GM23338 (cell line): ENCODE measurements at regions not wholly inside any gene's neighbourhood (a gene's known extent, or its start where the extent isn't known, plus 50 kb on each side); places are given as distances from the start of the nearest gene placed in this dataset.

ENCODE experiments used
- ATAC-seq: fragments of 200-7000 bp; cut with Tn5 transposase; 3 replicates; pipeline ENCODE4 v1.9.1; 2020
- DNase-seq: peaks from one replicate; pipeline ENCODE4 v3.0.0-alpha.2; 2015; ENCODE audit warnings: low spot score
- H2AFZ ChIP-seq: fragments of 200-600 bp; sonication (generic); 2 replicates; pipeline ENCODE4 v1.8.0; 2016; ENCODE audit warnings: antibody characterized with exemption, mild to moderate bottlenecking, moderate library complexity
- H3F3A ChIP-seq: fragments of 200-600 bp; sonication (generic); replicated peaks from 2 replicates; pipeline ENCODE4 v1.8.0; 2017; ENCODE audit warnings: antibody characterized with exemption, mixed run types, low read depth
- H3K27ac ChIP-seq: fragments of 200-600 bp; sonication (generic); 2 replicates; pipeline ENCODE4 v1.6.1; 2016; ENCODE audit warnings: low read depth
- H3K27me3 ChIP-seq: fragments of 200-600 bp; sonication (generic); 2 replicates; pipeline ENCODE4 v1.8.0; 2016; ENCODE audit warnings: mild to moderate bottlenecking, mixed run types, moderate library complexity; ENCODE audit not compliant: insufficient read depth
- H3K36me3 ChIP-seq: fragments of 200-600 bp; sonication (generic); 2 replicates; pipeline ENCODE4 v1.8.0; 2016; ENCODE audit warnings: mild to moderate bottlenecking; ENCODE audit not compliant: insufficient read depth
- H3K4me1 ChIP-seq: fragments of 200-600 bp; sonication (generic); 2 replicates; pipeline ENCODE4 v1.8.0; 2016; ENCODE audit warnings: mild to moderate bottlenecking, moderate library complexity; ENCODE audit not compliant: insufficient read depth
- H3K4me2 ChIP-seq: fragments of 200-600 bp; sonication (generic); 2 replicates; pipeline ENCODE4 v1.7.1; 2017; ENCODE audit warnings: mixed run types
- H3K4me3 ChIP-seq: fragments of 200-600 bp; sonication (generic); 2 replicates; pipeline ENCODE4 v1.6.1; 2016; ENCODE audit warnings: mixed run types
- H3K79me2 ChIP-seq: fragments of 200-600 bp; sonication (generic); replicated peaks from 2 replicates; pipeline ENCODE4 v1.8.0; 2017; ENCODE audit warnings: mild to moderate bottlenecking; ENCODE audit not compliant: insufficient read depth
- H3K9me2 ChIP-seq: fragments of 200-600 bp; sonication (generic); 2 replicates; pipeline ENCODE4 v1.8.0; 2017; ENCODE audit not compliant: insufficient read depth
- H4K20me1 ChIP-seq: fragments of 200-600 bp; sonication (generic); replicated peaks from 2 replicates; pipeline ENCODE4 v1.8.0; 2017; ENCODE audit warnings: mild to moderate bottlenecking; ENCODE audit not compliant: insufficient read depth
- H3K27ac Mint-ChIP-seq: 2 replicates; pipeline ENCODE4 v1.8.0; 2020; ENCODE audit warnings: inconsistent platforms, mild to moderate bottlenecking, moderate library complexity, mixed read lengths
- H3K27me3 Mint-ChIP-seq: 3 replicates; pipeline ENCODE4 v1.8.0; 2022; ENCODE audit warnings: low read depth, mild to moderate bottlenecking, moderate library complexity, mixed read lengths, inconsistent platforms; ENCODE audit not compliant: insufficient read depth, poor library complexity
- H3K36me3 Mint-ChIP-seq: 3 replicates; pipeline ENCODE4 v1.8.0; 2021; ENCODE audit warnings: low read depth, mild to moderate bottlenecking, inconsistent platforms, moderate library complexity, mixed read lengths
- H3K4me1 Mint-ChIP-seq: 3 replicates; pipeline ENCODE4 v1.8.0; 2020; ENCODE audit warnings: mild to moderate bottlenecking, inconsistent platforms, mixed read lengths
- H3K4me3 Mint-ChIP-seq: 3 replicates; pipeline ENCODE4 v1.8.0; 2021; ENCODE audit warnings: moderate library complexity, mild to moderate bottlenecking, inconsistent platforms, mixed read lengths
- H3K9me3 Mint-ChIP-seq: 3 replicates; pipeline ENCODE4 v1.8.0; 2020; ENCODE audit warnings: moderate library complexity, mild to moderate bottlenecking, inconsistent platforms, mixed read lengths
- CREB1 ChIP-seq: fragments of 250-450 bp; sonication (Bioruptor Pico); IDR thresholded peaks from 2 replicates; pipeline ENCODE4 v1.5.0; 2020; ENCODE audit warnings: low read depth, mild to moderate bottlenecking, moderate library complexity
- CTCF ChIP-seq, 2 experiments: fragments of 200-600 bp in 1 of 2; sonication (generic) in 1 of 2; conservative IDR thresholded peaks; 2 replicates each; pipeline versions ENCODE4 v1.5.1 to v1.6.1; 2016 to 2017; ENCODE audit warnings: antibody characterized with exemption in 2 of 2, low read depth in 2 of 2, mild to moderate bottlenecking in 2 of 2, moderate library complexity in 1 of 2
- EZH2 ChIP-seq: fragments of 200-600 bp; sonication (generic); IDR thresholded peaks from one replicate; pipeline ENCODE4 v1.8.0; 2017; ENCODE audit warnings: antibody characterized with exemption, mild to moderate bottlenecking, low read depth; ENCODE audit not compliant: unreplicated experiment
- EZH2phosphoT487 ChIP-seq: fragments of 200-600 bp; sonication (generic); IDR thresholded peaks from one replicate; pipeline ENCODE4 v1.8.1; 2018; ENCODE audit warnings: antibody characterized with exemption; ENCODE audit not compliant: unreplicated experiment
- NANOG ChIP-seq: IDR thresholded peaks from 2 replicates; pipeline ENCODE4 v1.6.1; 2016; ENCODE audit warnings: antibody characterized with exemption, borderline replicate concordance
- POLR2AphosphoS5 ChIP-seq: IDR thresholded peaks from 2 replicates; pipeline ENCODE4 v1.6.1; 2016; ENCODE audit warnings: antibody characterized with exemption, low read depth
- STAT1 ChIP-seq: IDR thresholded peaks from one replicate; pipeline ENCODE4 v1.6.1; 2016; ENCODE audit warnings: antibody characterized with exemption; ENCODE audit not compliant: unreplicated experiment
- ZNF114 ChIP-seq: fragments of 250-450 bp; sonication (Bioruptor Pico); IDR thresholded peaks from 2 replicates; pipeline ENCODE4 v1.5.0; 2020; ENCODE audit warnings: mild to moderate bottlenecking, moderate library complexity
- ZNF462 ChIP-seq: fragments of 250-450 bp; sonication (Bioruptor Pico); IDR thresholded peaks from 2 replicates; pipeline ENCODE4 v1.5.0; 2020; ENCODE audit warnings: mild to moderate bottlenecking, moderate library complexity

GRCh38 chr21:35252831-35253230 is 203.7 kb upstream of the RUNX1 start (continued):
- TF ChIP-seq CTCF (conservative IDR thresholded peaks at IDR 0.05; ENCODE audit: low read depth in 2 of 2): no peak
- TF ChIP-seq ZNF462: no peak
- no peak for TF ChIP-seq EZH2

GRCh38 chr21:35249636-35250035 is 200.5 kb upstream of the RUNX1 start:
- DNase-seq: no peak
- no peaks in the 10 kb centered on the region for H3K36me3 ChIP-seq
- no peaks in the 10 kb centered on the region for H4K20me1 ChIP-seq
- no peaks in the 10 kb centered on the region for H3F3A ChIP-seq
- Mint-ChIP-seq H3K9me3 (peaks cover 12% of the 10 kb centered on the region), H3K36me3 (peaks cover 8% of the 10 kb centered on the region; the same call in 2 of the 3 replicates), H3K27me3 (no peaks in the 10 kb centered on the region), H3K4me1 (peaks cover 15% of the 10 kb centered on the region), H3K27ac (no peak overlapping the region), H3K4me3 (no peak overlapping the region)
- no peak overlapping the region for H2AFZ ChIP-seq
- no peaks in the 10 kb centered on the region for H3K27me3 ChIP-seq
- no peak overlapping the region for H3K4me2 ChIP-seq
- H3K9me2 ChIP-seq: no peaks in the 10 kb centered on the region
- no peak overlapping the region for H3K27ac ChIP-seq
- H3K79me2 ChIP-seq: no peaks in the 10 kb centered on the region
- H3K4me1 ChIP-seq: no peaks in the 10 kb centered on the region
- no peak overlapping the region for H3K4me3 ChIP-seq
- ATAC-seq: no peak
- TF ChIP-seq EZH2phosphoT487 (no peak), ZNF462 (no peak), POLR2AphosphoS5 (no peak), NANOG (no peak), ZNF114 (CRISPR knock-in tag) (no peak), STAT1 (no peak), EZH2 (no peak), CREB1 (CRISPR knock-in tag) (no peak)
